Mucosa of rectum (tissue), 2 donors: ENCODE measurements at regions not wholly inside any gene's neighbourhood (a gene's known extent, or its start where the extent isn't known, plus 50 kb on each side); places are given as distances from the start of the nearest gene placed in this dataset.

Source experiments
- H3K27ac ChIP-seq, 2 donors: one replicate each; pipeline ENCODE4 v1.7.0; 2013; ENCODE audit warnings: inconsistent platforms in 2 of 2, low read depth in 2 of 2, low read length in 2 of 2
- H3K27me3 ChIP-seq, 2 donors: one replicate each; pipeline ENCODE4 v1.7.0; 2013; ENCODE audit warnings: low read length in 2 of 2; ENCODE audit not compliant: control insufficient read depth in 2 of 2, insufficient read depth in 2 of 2
- H3K36me3 ChIP-seq, 2 donors: one replicate each; pipeline ENCODE4 v1.7.0; 2013; ENCODE audit warnings: low read length in 2 of 2; ENCODE audit not compliant: control insufficient read depth in 2 of 2, insufficient read depth in 2 of 2
- H3K4me1 ChIP-seq, 2 donors: one replicate each; pipeline ENCODE4 v1.7.0; 2013; ENCODE audit warnings: low read length in 2 of 2, mild to moderate bottlenecking in 1 of 2; ENCODE audit not compliant: control insufficient read depth in 2 of 2, insufficient read depth in 2 of 2
- H3K4me3 ChIP-seq, 2 donors: one replicate each; pipeline ENCODE4 v1.7.0; 2013; ENCODE audit warnings: low read length in 2 of 2
- H3K9ac ChIP-seq, 2 donors: one replicate each; pipeline ENCODE4 v1.7.0; 2013; ENCODE audit warnings: low read length in 2 of 2, low read depth in 1 of 2, mild to moderate bottlenecking in 1 of 2
- H3K9me3 ChIP-seq, 2 donors: one replicate each; pipeline ENCODE4 v1.7.0; 2013; ENCODE audit warnings: low read length in 2 of 2; ENCODE audit not compliant: control insufficient read depth in 2 of 2
- donor health status: healthy.
- donor health status: Normal muscosa, but diverticular disease.

DNA sequence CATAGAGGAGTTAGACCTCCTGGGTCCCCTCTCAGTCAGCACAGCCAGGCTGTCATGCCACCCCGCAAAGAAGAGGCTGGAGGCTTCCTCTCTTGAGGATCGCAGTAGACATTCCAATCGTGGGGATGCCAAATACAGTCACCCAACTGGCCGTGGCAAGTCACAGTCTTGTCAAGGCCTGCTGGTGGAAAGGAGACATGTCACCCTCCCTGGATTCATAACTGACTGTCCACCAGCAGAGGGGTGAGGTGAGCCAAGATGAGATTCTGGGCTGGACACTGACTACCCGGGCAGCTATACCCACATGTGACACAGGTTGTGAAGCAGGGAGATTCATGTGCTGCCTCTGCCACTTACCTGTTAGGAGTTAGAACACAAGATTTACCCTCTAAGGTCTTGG is 123.5 kb upstream of the NGF start:
- Histone ChIP-seq H3K36me3 (no peaks in the 10 kb centered on the region), H3K9ac (no peak overlapping the region)

GRCh38 chr1:115459161-115459560 is 121.1 kb upstream of the NGF start:
- no peak overlapping the region for H3K4me3 ChIP-seq
- H3K27me3 ChIP-seq, result no peaks in the 10 kb centered on the region
- no peak overlapping the region for H3K9ac ChIP-seq
- H3K4me1 ChIP-seq, result no peaks in the 10 kb centered on the region
- no peaks in the 10 kb centered on the region for H3K9me3 ChIP-seq
- H3K27ac ChIP-seq, result no peak overlapping the region
- H3K36me3 ChIP-seq, result no peaks in the 10 kb centered on the region

More for the DNA sequence above, 123.5 kb upstream of the NGF start:
- Histone ChIP-seq H3K27ac (no peak overlapping the region), H3K9me3 (no peaks in the 10 kb centered on the region), H3K4me3 (no peak overlapping the region), H3K27me3 (no peaks in the 10 kb centered on the region), H3K4me1 (no peaks in the 10 kb centered on the region)

- Histone ChIP-seq H3K9me3 (no peaks in the 10 kb centered on the region), H3K9ac (no peak overlapping the region), H3K4me3 (no peak overlapping the region), H3K27me3 (no peaks in the 10 kb centered on the region), H3K36me3 (no peaks in the 10 kb centered on the region), H3K27ac (no peak overlapping the region), H3K4me1 (no peaks in the 10 kb centered on the region)
Measured at GRCh38 chr1:115458426-115459114, 120.5 kb upstream of the NGF start.

DNA sequence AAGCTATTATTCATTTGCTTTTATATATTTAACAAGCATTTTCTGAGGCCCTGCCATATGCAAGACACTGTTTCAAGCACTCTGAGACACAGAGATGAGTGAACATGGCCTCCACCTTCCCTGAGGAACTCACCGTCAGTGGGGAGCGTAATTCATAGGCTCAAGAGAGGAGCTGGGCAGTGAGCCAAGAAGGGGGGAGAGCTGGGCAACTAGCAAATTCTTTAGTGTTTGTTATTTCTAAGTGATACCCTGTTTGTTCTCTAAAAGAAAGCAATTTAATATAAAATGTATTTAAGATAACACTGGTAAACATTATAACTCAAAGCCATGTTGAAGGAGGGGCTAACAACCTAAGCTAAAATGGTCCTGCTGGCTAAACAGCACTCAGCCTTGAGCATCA is 119.2 kb upstream of the NGF start:
- no peaks in the 10 kb centered on the region for H3K36me3 ChIP-seq
- no peak overlapping the region for H3K4me3 ChIP-seq
- no peak overlapping the region for H3K9ac ChIP-seq
- H3K27ac ChIP-seq, result no peak overlapping the region
- H3K4me1 ChIP-seq, result no peaks in the 10 kb centered on the region
- H3K9me3 ChIP-seq, result no peaks in the 10 kb centered on the region
- no peaks in the 10 kb centered on the region for H3K27me3 ChIP-seq

DNA sequence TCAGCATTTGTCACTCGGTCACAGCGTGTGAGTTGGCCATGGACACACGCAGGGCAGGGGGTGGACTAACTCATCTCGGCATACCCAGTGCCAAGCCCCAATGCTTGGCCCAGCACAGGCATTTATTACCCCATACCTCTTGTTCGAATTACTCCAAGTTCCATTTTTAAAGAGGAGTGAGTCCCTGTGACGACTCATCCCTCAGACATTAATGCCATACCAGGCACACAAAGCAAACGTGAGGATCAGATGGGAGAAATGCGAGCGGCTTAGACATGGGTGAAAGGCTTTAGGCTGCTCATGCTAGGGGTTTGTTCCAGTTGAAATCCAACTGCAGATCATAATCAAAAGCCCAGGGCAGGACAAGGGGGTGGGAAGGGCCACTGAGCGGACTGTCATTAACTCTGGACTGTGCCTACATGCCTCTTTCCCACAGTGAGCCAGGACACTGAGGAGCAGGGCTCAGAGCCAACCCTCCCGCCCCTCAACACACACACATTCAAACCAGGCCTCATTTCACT is 118.5 kb upstream of the NGF start:
- no peak overlapping the region for H3K4me3 ChIP-seq
- no peak overlapping the region for H3K27ac ChIP-seq
- no peaks in the 10 kb centered on the region for H3K36me3 ChIP-seq
- H3K27me3 ChIP-seq, result no peaks in the 10 kb centered on the region
- H3K4me1 ChIP-seq, result no peaks in the 10 kb centered on the region
- no peak overlapping the region for H3K9ac ChIP-seq
- H3K9me3 ChIP-seq, result no peaks in the 10 kb centered on the region

DNA sequence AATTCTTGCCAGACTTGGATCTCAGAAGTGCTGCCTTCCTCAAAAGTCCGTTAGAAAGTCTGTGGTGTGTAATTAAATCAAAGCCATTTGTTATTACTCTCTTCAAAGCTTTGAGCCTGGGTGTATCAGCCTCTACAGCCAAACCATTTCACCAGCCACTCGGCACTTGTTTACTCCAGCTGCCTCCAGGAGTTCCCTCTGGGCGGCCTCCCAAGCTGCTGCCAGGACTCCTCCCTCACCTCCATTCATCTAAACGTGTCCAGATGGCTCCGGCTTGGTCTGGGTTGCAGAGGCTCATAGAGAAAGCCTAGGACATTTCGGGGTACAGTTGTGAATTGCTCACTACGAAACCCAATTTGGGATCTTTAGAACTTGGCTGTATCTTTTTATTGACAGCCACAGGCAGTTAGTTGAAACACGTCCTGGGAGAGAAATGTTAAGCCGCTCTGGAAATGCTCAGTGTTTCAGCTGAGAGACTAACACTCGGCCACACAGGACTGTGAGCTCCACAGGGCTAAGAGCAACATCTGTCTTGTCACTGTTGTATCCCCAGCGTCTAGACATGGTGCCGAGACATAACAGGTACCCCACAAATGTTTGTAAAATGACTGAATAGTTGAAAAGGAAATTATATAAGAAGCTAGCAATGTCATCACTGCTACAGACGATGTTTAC is 116.9 kb upstream of the NGF start:
- H3K9ac ChIP-seq, result no peak overlapping the region
- no peaks in the 10 kb centered on the region for H3K4me1 ChIP-seq
- no peaks in the 10 kb centered on the region for H3K9me3 ChIP-seq
- H3K36me3 ChIP-seq, result no peaks in the 10 kb centered on the region
- no peaks in the 10 kb centered on the region for H3K27me3 ChIP-seq
- H3K4me3 ChIP-seq, result no peak overlapping the region
- no peak overlapping the region for H3K27ac ChIP-seq

DNA sequence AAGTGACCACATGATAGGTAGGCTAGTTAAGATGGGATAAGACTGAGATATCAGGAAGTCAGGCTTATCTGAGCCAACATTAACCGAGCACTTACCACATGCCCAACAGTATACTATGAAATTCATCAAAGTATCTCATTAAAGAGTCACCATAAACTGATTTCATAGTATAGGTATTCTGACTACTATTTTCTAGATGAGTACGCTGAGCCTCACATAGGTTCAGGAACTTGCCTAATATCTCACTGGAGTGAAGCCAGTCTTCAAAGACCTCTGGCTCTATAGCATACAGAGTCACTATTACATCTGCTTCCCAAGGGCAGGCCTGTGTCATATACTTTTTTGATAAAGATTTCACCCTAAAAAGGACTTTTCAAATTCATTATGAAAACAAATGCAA is 115.6 kb upstream of the NGF start:
- Histone ChIP-seq H3K4me3 (no peak overlapping the region), H3K27ac (no peak overlapping the region), H3K36me3 (no peaks in the 10 kb centered on the region), H3K9ac (no peak overlapping the region), H3K4me1 (no peaks in the 10 kb centered on the region), H3K27me3 (no peaks in the 10 kb centered on the region), H3K9me3 (no peaks in the 10 kb centered on the region)

- Histone ChIP-seq H3K4me3 (no peak overlapping the region), H3K9me3 (no peaks in the 10 kb centered on the region), H3K4me1 (no peaks in the 10 kb centered on the region), H3K27me3 (no peaks in the 10 kb centered on the region), H3K36me3 (no peaks in the 10 kb centered on the region), H3K27ac (no peak overlapping the region), H3K9ac (no peak overlapping the region)
Measured at GRCh38 chr1:115452600-115453329, 114.7 kb upstream of the NGF start.

DNA sequence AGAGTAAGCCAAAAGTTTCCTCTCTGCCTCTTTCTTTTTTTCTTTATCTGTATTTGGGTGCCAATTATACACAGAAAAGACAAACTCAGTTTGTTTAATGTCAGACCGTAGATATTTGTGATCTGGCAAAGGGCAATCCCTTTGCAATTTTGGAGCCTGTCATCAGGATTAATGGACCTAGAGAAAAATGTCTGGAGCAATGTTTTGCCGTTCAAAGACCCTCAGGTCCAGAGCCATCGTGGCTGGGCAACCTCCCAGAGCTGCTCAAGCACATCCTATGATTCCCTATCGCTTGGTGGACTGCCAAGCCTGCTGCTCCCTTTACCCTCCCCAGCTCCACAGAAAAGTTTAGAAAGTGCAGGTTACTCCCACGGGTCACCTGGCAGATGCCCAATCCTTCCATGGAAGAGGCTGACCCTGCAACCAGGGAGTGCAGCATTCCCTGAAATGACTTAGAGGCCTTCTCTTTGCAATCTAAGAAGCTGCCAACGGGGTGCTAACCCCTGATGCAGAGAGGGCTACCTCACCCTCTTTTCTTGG is 112.5 kb upstream of the NGF start:
- Histone ChIP-seq H3K36me3 (no peaks in the 10 kb centered on the region), H3K27ac (no peak overlapping the region), H3K4me3 (no peak overlapping the region), H3K27me3 (no peaks in the 10 kb centered on the region), H3K9ac (no peak overlapping the region), H3K4me1 (no peaks in the 10 kb centered on the region), H3K9me3 (no peaks in the 10 kb centered on the region)
